ENCODE measurements at regions not wholly inside any gene's neighbourhood (a gene's known extent, or its start where the extent isn't known, plus 50 kb on each side); places are given as distances from the start of the nearest gene placed in this dataset.
"Not testable (repeated sequence)": the region's sequence is repeated elsewhere in the genome, so short reads cannot be mapped to it uniquely, and the experiment has no call there.

GRCh38 chr2:20499387-20499786 lies 52.5 kb downstream of the RHOB start:
- CTCF ChIA-PET: interaction anchor here (0.6 kb wide), 1 partner anchor 696 kb away, joined by 3 read pairs; no protein-coding TSS in a partner anchor
- DNase-seq (ENCODE audit: low spot score): no peak
- 0 out of 2 replicates have a peak overlapping the region, but pooled peaks have one; percentile 2 for H3K27ac ChIP-seq
- TF ChIP-seq CTCF (conservative IDR thresholded peaks at IDR 0.05; ENCODE audit: low read depth): no peak
- POLR2A ChIA-PET (ENCODE audit: low non-redundant PET): no interaction called here

GRCh38 chr2:20501974-20502373 lies 55.1 kb downstream of the RHOB start:
- ChIA-PET POLR2A (ENCODE audit: low non-redundant PET) (no interaction called here), CTCF (interaction anchor here (0.5 kb wide), 1 partner anchor 55 kb away, joined by 3 read pairs; the partner anchor contains the start of gene RHOB)
- H3K27ac ChIP-seq: peak overlapping the region; percentile 77

GRCh38 chr2:20502496-20502895 lies 55.6 kb downstream of the RHOB start:
- POLR2A ChIA-PET (ENCODE audit: low non-redundant PET): not testable (repeated sequence)
- CTCF ChIA-PET: interaction anchor here (0.5 to 0.6 kb wide), 2 partner anchors 56 to 110 kb away, joined by 3 read pairs; partner anchors contain the start of gene RHOB

More at GRCh38 chr2:20501974-20502373, 55.1 kb downstream of the RHOB start:
- DNase-seq (ENCODE audit: low spot score): peak; percentile 83
- TF ChIP-seq CTCF (conservative IDR thresholded peaks at IDR 0.05; ENCODE audit: low read depth): no peak

GRCh38 chr2:20504174-20504573 lies 57.3 kb downstream of the RHOB start:
- ChIA-PET POLR2A (ENCODE audit: low non-redundant PET) (no interaction called here), CTCF (no interaction called here)
- TF ChIP-seq CTCF (conservative IDR thresholded peaks at IDR 0.05; ENCODE audit: low read depth): no peak
- no peak overlapping the region for H3K27ac ChIP-seq
- DNase-seq (ENCODE audit: low spot score): no peak

More at GRCh38 chr2:20502496-20502895, 55.6 kb downstream of the RHOB start:
- not testable (repeated sequence) for DNase-seq (ENCODE audit: low spot score)
- H3K27ac ChIP-seq: peak overlapping the region; percentile 77

- ChIA-PET CTCF (interaction anchor here (0.5 kb wide), 1 partner anchor 129 kb away, joined by 3 read pairs; no protein-coding TSS in a partner anchor), POLR2A (ENCODE audit: low non-redundant PET) (no interaction called here)
- DNase-seq (ENCODE audit: low spot score): no peak
- no peak overlapping the region for H3K27ac ChIP-seq
- TF ChIP-seq CTCF (conservative IDR thresholded peaks at IDR 0.05; ENCODE audit: low read depth): no peak
Measured at GRCh38 chr2:20506201-20506685, 59.4 kb downstream of the RHOB start.

GRCh38 chr2:20507166-20507692 lies 60.4 kb downstream of the RHOB start:
- TF ChIP-seq CTCF (conservative IDR thresholded peaks at IDR 0.05; ENCODE audit: low read depth): no peak
- POLR2A ChIA-PET (ENCODE audit: low non-redundant PET): no interaction called here
- CTCF ChIA-PET: no interaction called here
- no peak for DNase-seq (ENCODE audit: low spot score)
- H3K27ac ChIP-seq: peak overlapping the region; percentile 41; the same call in 1 of the 2 replicates

- no peak overlapping the region for H3K27ac ChIP-seq
- POLR2A ChIA-PET (ENCODE audit: low non-redundant PET): no interaction called here
- CTCF ChIA-PET: no interaction called here
- TF ChIP-seq CTCF (conservative IDR thresholded peaks at IDR 0.05; ENCODE audit: low read depth): no peak
- DNase-seq (ENCODE audit: low spot score): no peak
Measured at GRCh38 chr2:20507711-20508110, 60.8 kb downstream of the RHOB start.

All from RWPE1 (cell line).